Renal cortex interstitium (tissue), 11 donors: ENCODE measurements at regions not wholly inside any gene's neighbourhood (a gene's known extent, or its start where the extent isn't known, plus 50 kb on each side); places are given as distances from the start of the nearest gene placed in this dataset.
"Not testable (repeated sequence)": the region's sequence is repeated elsewhere in the genome, so short reads cannot be mapped to it uniquely, and the experiment has no call there.

ENCODE experiments used
- DNase-seq, 11 donors: peaks; one replicate each; pipeline ENCODE4 v3.0.0-alpha.2; 2013; ENCODE audit warnings: low read depth in 9 of 11, low spot score in 4 of 11; ENCODE audit errors: extremely low read depth in 1 of 11

DNA sequence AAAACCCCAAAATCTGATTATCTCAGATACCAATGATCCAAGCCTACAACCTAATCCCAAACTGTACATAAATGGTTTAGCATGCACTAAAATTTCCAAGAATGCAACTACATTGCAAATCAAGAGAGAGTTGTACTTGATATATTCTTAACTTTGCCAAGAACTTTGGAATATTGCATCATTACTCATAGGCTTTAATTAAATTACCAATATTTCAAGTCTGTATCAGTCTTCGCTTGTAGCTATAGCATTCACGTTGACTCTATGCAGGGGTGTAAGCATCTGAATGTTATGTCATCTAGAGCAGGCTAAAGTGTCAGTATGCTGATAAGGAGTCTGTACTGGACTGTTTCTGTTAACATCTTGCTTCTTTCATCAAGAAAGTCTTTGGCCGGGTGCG lies 56.3 kb downstream of the FOXI3 start:
- DNase-seq = no peak

DNA sequence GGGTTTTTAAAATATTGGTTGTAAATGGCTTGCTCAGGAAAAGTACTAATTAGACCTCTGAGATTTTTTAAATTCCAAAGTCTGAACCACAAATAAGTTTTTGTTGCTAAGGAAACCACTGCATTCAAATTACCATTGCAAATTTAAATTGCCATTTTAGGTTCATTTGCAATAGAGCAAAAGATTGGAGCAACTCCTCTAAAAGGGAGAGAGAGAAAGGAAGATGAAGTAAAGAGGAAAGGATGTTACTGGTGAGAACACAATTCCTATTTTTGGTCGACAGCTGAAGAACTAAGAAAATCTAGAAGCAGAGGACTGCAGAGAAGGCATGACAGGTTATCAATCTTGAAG lies 74.9 kb downstream of the FOXI3 start:
- no peak for DNase-seq

- no peak for DNase-seq
Measured at GRCh38 chr2:88372042-88372441, 80.5 kb downstream of the FOXI3 start.

GRCh38 chr2:88365408-88365807 lies 87.1 kb downstream of the FOXI3 start:
- not testable (repeated sequence) for DNase-seq

DNA sequence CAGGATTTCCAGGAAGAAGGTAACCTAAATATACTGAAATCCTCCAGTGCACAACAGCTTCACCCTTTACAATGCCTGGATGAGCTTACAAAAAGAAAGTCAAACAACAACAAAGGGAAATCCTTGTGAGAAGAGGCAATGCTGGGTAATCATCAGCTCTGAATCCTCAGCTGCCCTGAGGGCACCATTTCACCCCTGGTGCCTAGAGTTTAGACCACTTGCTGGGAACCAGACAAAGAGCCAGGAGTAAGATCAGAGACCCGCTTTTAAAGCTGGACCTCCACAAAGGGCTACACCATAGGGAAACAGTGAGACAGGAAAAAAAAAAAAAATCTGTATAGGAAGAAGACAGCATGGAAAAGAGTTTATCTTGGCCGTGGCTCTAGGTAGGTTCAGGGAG lies 97.0 kb downstream of the FOXI3 start:
- DNase-seq = no peak

- no peak for DNase-seq
Measured at GRCh38 chr2:88351249-88351601, 101.3 kb downstream of the FOXI3 start.

GRCh38 chr2:88350331-88351248 lies 101.9 kb downstream of the FOXI3 start:
- DNase-seq = peak in 3 of 11 donors; percentile 23 to 43 (median 41)

GRCh38 chr2:88345842-88346241 lies 106.7 kb downstream of the FOXI3 start:
- no peak for DNase-seq

- DNase-seq = no peak
Measured at GRCh38 chr2:88342749-88343148, 109.7 kb downstream of the FOXI3 start.

DNA sequence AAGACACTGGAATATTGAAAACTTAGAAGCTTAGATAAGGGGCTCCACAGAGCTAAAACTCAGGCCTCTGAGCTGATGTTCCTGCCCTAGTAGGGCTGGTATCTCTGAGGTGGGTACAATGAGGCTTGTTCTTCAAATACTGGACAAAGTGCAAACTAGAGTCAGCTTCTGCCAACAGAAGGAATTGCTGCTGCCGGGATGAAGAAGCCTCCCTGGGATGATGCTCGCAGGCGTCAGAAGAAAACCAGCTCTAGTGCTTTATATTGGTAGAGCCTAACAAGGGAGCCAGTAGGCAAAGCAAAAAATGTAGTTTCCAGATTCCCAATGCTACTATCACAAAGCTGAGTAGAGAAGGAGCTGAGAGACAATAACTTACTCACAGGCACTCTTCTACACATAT lies 118.1 kb downstream of the FOXI3 start:
- no peak for DNase-seq

- no peak for DNase-seq
Measured at GRCh38 chr2:88331239-88331638, 121.3 kb downstream of the FOXI3 start.

DNA sequence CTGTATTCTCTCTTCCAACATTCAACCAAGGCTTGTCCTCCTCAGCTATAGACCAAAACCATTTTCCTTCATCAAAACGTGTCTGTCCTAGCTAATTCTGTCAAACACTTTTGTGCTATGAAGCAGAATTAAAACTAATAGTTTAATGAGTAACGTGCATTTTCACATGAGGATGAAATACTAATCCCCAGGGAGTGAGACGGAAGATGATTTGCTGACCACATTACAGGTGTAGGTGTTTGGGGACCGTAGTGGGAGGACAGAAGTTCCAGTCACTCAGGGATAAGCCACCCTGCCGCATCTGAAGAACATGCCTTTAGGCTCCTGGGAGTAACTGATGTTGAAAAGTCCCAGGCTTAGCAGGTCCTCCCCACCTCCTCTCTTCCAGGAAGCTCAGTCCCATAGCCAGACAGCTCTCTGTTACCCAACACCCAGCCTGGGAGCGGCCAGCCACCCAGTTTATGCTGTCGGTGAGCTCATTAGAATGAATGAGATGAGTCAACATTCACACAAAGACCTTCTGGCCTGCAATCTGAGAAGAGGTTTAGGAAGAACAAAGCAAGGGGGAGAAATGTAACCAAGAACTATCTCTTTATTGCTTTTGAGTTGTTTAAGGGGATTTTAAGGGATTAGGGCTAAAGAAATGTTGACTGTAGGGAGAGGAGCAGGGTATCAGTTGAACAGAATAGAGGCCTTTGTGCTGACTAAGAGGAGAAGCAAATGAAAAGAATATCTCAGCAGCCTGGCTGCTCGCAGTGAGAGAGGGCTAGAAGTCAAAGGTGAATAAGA lies 122.5 kb downstream of the FOXI3 start:
- DNase-seq = peak in 1 of 11 donors; percentile 45

GRCh38 chr2:88321449-88322248 lies 130.8 kb downstream of the FOXI3 start:
- no peak for DNase-seq

GRCh38 chr2:88320076-88320773 lies 132.3 kb downstream of the FOXI3 start:
- DNase-seq = peak in 2 of 11 donors; percentile 10 to 36

DNA sequence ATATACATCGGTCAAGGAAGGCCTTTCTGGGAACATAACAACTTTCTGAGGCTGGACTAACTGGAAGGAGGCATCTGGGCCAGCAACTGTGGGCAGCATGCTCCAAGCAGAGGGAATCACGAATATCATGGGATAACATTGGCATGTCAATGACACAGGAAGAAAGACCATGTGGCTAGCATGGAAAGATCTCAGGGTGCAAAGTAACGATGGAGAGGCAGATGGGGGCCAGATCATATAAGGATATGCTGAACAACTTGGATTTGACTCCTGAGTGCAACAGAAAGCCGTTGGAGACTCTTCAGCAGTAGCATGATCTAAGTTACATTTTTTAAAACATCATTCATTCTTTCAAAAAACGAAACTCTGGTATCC lies 133.6 kb downstream of the FOXI3 start:
- DNase-seq = no peak

- DNase-seq = no peak
Measured at GRCh38 chr2:88318071-88318955, 134.2 kb downstream of the FOXI3 start.

- DNase-seq = no peak
Measured at GRCh38 chr2:88310787-88311186, 140.6 kb downstream of the THNSL2 start.

GRCh38 chr2:88307817-88308216 lies 137.7 kb downstream of the THNSL2 start:
- no peak for DNase-seq
